NCI-H82 treated with DMSO at 0.1 percent for 48 hours (cell line): ENCODE measurements at regions not wholly inside any gene's neighbourhood (a gene's known extent, or its start where the extent isn't known, plus 50 kb on each side); places are given as distances from the start of the nearest gene placed in this dataset.
"Not testable (repeated sequence)": the region's sequence is repeated elsewhere in the genome, so short reads cannot be mapped to it uniquely, and the experiment has no call there.

Source experiments
- DNase-seq: peaks from one replicate; lab custom pipeline; 2025; ENCODE audit not compliant: unreplicated experiment; lab: John Stamatoyannopoulos, UW

- DNase-seq: not testable (repeated sequence)
Measured at GRCh38 chr6:28621268-28621667, 95.6 kb downstream of the GPX5 start.

- DNase-seq: not testable (repeated sequence)
Measured at GRCh38 chr6:28623242-28623641, 97.6 kb downstream of the GPX5 start.

GRCh38 chr6:28626386-28626785 lies 100.7 kb downstream of the GPX5 start:
- not testable (repeated sequence) for DNase-seq

- no peak for DNase-seq
Measured at GRCh38 chr6:28632326-28632851, 106.7 kb downstream of the GPX5 start.

GRCh38 chr6:28633445-28634215 lies 107.9 kb downstream of the GPX5 start:
- no peak for DNase-seq

- no peak for DNase-seq
Measured at GRCh38 chr6:28634411-28634760, 108.7 kb downstream of the GPX5 start.

- DNase-seq: peak; percentile 25
Measured at GRCh38 chr6:28634761-28635546, 109.3 kb downstream of the GPX5 start.

- no peak for DNase-seq
Measured at GRCh38 chr6:28635547-28636158, 110.0 kb downstream of the GPX5 start.

- DNase-seq: no peak
Measured at GRCh38 chr6:28638787-28639430, 113.2 kb downstream of the GPX5 start.

- DNase-seq: not testable (repeated sequence)
Measured at GRCh38 chr6:28639445-28640290, 114.0 kb downstream of the GPX5 start.

GRCh38 chr6:28643017-28643740 lies 117.5 kb downstream of the GPX5 start:
- peak; percentile 43 for DNase-seq

- DNase-seq: no peak
Measured at GRCh38 chr6:28646650-28647049, 121.0 kb downstream of the GPX5 start.

- DNase-seq: peak; percentile 92
Measured at GRCh38 chr6:28648035-28648877, 122.6 kb downstream of the GPX5 start.

GRCh38 chr6:28648878-28649375 lies 123.2 kb downstream of the GPX5 start:
- no peak for DNase-seq

GRCh38 chr6:28651161-28651560 lies 125.5 kb downstream of the GPX5 start:
- no peak for DNase-seq

- no peak for DNase-seq
Measured at GRCh38 chr6:28653876-28654275, 128.2 kb downstream of the GPX5 start.

GRCh38 chr6:28655164-28655563 lies 129.5 kb downstream of the GPX5 start:
- DNase-seq: no peak

- DNase-seq: no peak
Measured at GRCh38 chr6:28656715-28657114, 131.0 kb downstream of the GPX5 start.

GRCh38 chr6:28657381-28657768 lies 131.7 kb downstream of the GPX5 start:
- DNase-seq: no peak
